ENCODE measurements at regions not wholly inside any gene's neighbourhood (a gene's known extent, or its start where the extent isn't known, plus 50 kb on each side); places are given as distances from the start of the nearest gene placed in this dataset.

- TF ChIP-seq CTCF (IDR thresholded peaks at IDR 0.05; ENCODE audit: poor library complexity) (no peak), EZH2 (IDR thresholded peaks at IDR 0.05; ENCODE audit: borderline replicate concordance) (no peak), EZH2phosphoT487 (IDR thresholded peaks at IDR 0.05; ENCODE audit: low read depth, severe bottlenecking, unreplicated experiment) (no peak)
Observed at GRCh38 chr10:128365156-128365725, 239.0 kb upstream of the MKI67 start.
